Lung (tissue), 11 donors: ENCODE measurements at regions not wholly inside any gene's neighbourhood (a gene's known extent, or its start where the extent isn't known, plus 50 kb on each side); places are given as distances from the start of the nearest gene placed in this dataset.

ENCODE experiments used
- ATAC-seq: fragments of 200-7000 bp; cut with Tn5 transposase; one replicate; pipeline ENCODE4 v1.9.1; 2020; ENCODE audit warnings: moderate number of reproducible peaks; ENCODE audit not compliant: insufficient read depth, low FRiP score
- DNase-seq, 3 donors: peaks; one replicate each; pipeline ENCODE4 v3.0.0-alpha.2; 2013 to 2017
- H3K27ac ChIP-seq, 2 donors: one replicate each; pipeline ENCODE4 v1.5.1; 2013; ENCODE audit warnings: mild to moderate bottlenecking in 2 of 2, moderate library complexity in 2 of 2, control low read depth in 1 of 2, inconsistent platforms in 1 of 2, low read depth in 1 of 2, low read length in 1 of 2
- H3K27me3 ChIP-seq, 3 donors: one replicate each; pipeline ENCODE4 v1.5.1; 2013; ENCODE audit warnings: low read length in 2 of 3; ENCODE audit not compliant: control insufficient read depth in 3 of 3, insufficient read depth in 3 of 3
- H3K36me3 ChIP-seq, 4 donors: one replicate each; pipeline ENCODE4 v1.5.1; 2013; ENCODE audit warnings: low read length in 4 of 4, mild to moderate bottlenecking in 1 of 4, moderate library complexity in 1 of 4; ENCODE audit not compliant: control insufficient read depth in 4 of 4, insufficient read depth in 4 of 4
- H3K4me1 ChIP-seq, 5 donors: one replicate each; pipeline ENCODE4 v1.5.1; 2013; ENCODE audit warnings: low read length in 5 of 5, mild to moderate bottlenecking in 2 of 5, moderate library complexity in 1 of 5; ENCODE audit not compliant: control insufficient read depth in 5 of 5, insufficient read depth in 5 of 5
- H3K4me3 ChIP-seq: one replicate; pipeline ENCODE4 v1.5.1; 2013; ENCODE audit warnings: mild to moderate bottlenecking, control low read depth, moderate library complexity
- H3K9ac ChIP-seq, 2 donors: one replicate each; pipeline ENCODE4 v1.5.1; 2013; ENCODE audit warnings: low read length in 2 of 2, control low read depth in 1 of 2; ENCODE audit not compliant: insufficient read depth in 1 of 2
- H3K9me3 ChIP-seq, 4 donors: one replicate each; pipeline ENCODE4 v1.5.1; 2013; ENCODE audit warnings: low read length in 3 of 4, mild to moderate bottlenecking in 1 of 4, moderate library complexity in 1 of 4; ENCODE audit not compliant: control insufficient read depth in 4 of 4, insufficient read depth in 3 of 4
- WGBS, 2 donors: extraction: QIAGEN DNeasy Blood & Tissue Kit; methylation state at CpG; one replicate each; pipeline ENCODE4 v1.1.7; 2013; 5-methylcytosine and 5-hydroxymethylcytosine counted together
- TF ChIP-seq, protein P1 (sequence below): IDR thresholded peaks from 2 replicates; pipeline ENCODE4 v1.5.1; 2012; ENCODE audit warnings: mild to moderate bottlenecking; ENCODE audit errors: control extremely low read depth, extremely low read depth
- donor health status: control.
- donor health status: control.
- donor health status: Bipolar disorder and iron deficiency.
- donor health status: healthy.
- donor health status: DM: yes; HTN: yes; CAD: no.

DNA sequence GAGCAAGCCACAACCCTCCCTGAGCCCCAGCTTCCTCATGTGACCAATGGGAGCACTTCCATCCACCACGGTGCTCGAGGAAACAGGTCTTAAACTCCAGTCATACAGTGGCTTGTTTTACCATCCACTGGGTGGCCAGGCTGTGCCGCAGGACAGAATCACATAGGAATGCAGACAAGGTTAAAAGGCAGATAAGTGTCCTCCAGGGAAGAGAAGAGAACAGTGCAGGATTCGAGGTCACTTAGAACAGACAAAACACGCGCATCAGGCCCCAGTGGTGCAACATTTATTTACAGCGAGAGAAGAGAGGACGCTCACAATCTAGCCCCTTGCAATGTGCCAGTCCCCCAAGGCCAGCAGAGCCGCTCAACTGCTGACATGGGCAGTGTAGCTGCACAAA is 92.8 kb downstream of the TMEM130 start:
- TF ChIP-seq, protein P1, sequence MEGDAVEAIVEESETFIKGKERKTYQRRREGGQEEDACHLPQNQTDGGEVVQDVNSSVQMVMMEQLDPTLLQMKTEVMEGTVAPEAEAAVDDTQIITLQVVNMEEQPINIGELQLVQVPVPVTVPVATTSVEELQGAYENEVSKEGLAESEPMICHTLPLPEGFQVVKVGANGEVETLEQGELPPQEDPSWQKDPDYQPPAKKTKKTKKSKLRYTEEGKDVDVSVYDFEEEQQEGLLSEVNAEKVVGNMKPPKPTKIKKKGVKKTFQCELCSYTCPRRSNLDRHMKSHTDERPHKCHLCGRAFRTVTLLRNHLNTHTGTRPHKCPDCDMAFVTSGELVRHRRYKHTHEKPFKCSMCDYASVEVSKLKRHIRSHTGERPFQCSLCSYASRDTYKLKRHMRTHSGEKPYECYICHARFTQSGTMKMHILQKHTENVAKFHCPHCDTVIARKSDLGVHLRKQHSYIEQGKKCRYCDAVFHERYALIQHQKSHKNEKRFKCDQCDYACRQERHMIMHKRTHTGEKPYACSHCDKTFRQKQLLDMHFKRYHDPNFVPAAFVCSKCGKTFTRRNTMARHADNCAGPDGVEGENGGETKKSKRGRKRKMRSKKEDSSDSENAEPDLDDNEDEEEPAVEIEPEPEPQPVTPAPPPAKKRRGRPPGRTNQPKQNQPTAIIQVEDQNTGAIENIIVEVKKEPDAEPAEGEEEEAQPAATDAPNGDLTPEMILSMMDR, result no peak
- Histone ChIP-seq H3K4me1 (no peaks in the 10 kb centered on the region), H3K36me3 (no peaks in the 10 kb centered on the region), H3K27ac (no peak overlapping the region), H3K4me3 (no peak overlapping the region), H3K9ac (no peak overlapping the region), H3K27me3 (no peaks in the 10 kb centered on the region), H3K9me3 (peaks cover 0 to 2% (median 0%) of the 10 kb centered on the region in 4 donors)
- 69 to 80% methylated on average over 9 of the region's 9 CpGs for WGBS, 2 donors
- DNase-seq (no peak), ATAC-seq (no peak)

- TF ChIP-seq, protein P1, result no peak
- H3K36me3 ChIP-seq, result no peaks in the 10 kb centered on the region
- DNase-seq (no peak), ATAC-seq (no peak)
- no peak overlapping the region for H3K4me3 ChIP-seq
- H3K27me3 ChIP-seq, result no peaks in the 10 kb centered on the region
- H3K9ac ChIP-seq, result no peak overlapping the region
- no peaks in the 10 kb centered on the region for H3K4me1 ChIP-seq
- H3K27ac ChIP-seq, result no peak overlapping the region
- peaks cover 0 to 2% (median 0%) of the 10 kb centered on the region in 4 donors for H3K9me3 ChIP-seq
- 71 to 82% methylated on average over 4 of the region's 4 CpGs for WGBS, 2 donors
Measured at GRCh38 chr7:98778421-98778820, 91.4 kb downstream of the TMEM130 start.

- no peak overlapping the region for H3K4me3 ChIP-seq
- H3K4me1 ChIP-seq, result no peaks in the 10 kb centered on the region
- ATAC-seq (no peak), DNase-seq (no peak)
- no peaks in the 10 kb centered on the region for H3K36me3 ChIP-seq
- WGBS, 2 donors, result 73 to 76% methylated on average over 22 of the region's 22 CpGs
- no peak overlapping the region for H3K27ac ChIP-seq
- no peak overlapping the region for H3K9ac ChIP-seq
- no peaks in the 10 kb centered on the region for H3K27me3 ChIP-seq
- H3K9me3 ChIP-seq, result peaks cover 0 to 2% (median 0%) of the 10 kb centered on the region in 4 donors
- TF ChIP-seq, protein P1, result no peak
Measured at GRCh38 chr7:98779800-98780587, 89.8 kb downstream of the TMEM130 start.
